Vagina (tissue), 2 donors: ENCODE measurements at regions not wholly inside any gene's neighbourhood (a gene's known extent, or its start where the extent isn't known, plus 50 kb on each side); places are given as distances from the start of the nearest gene placed in this dataset.

Experiments
- DNase-seq, 2 donors: peaks; one replicate each; pipeline ENCODE4 v3.0.0-alpha.2; 2017; ENCODE audit errors: extremely low spot score in 2 of 2
- H3K27ac ChIP-seq: fragments of 200-600 bp; sonication (generic); one replicate; pipeline ENCODE4 v1.5.1; 2019
- H3K27me3 ChIP-seq: fragments of 200-600 bp; sonication (generic); one replicate; pipeline ENCODE4 v1.5.1; 2019
- H3K36me3 ChIP-seq, 2 donors: fragments of 200-600 bp; sonication (generic); one replicate each; pipeline ENCODE4 v1.5.1; 2017 to 2019
- H3K4me1 ChIP-seq: fragments of 200-600 bp; sonication (generic); one replicate; pipeline ENCODE4 v1.5.1; 2019
- H3K4me3 ChIP-seq, 2 donors: fragments of 200-600 bp; sonication (generic); 1 replicate in 1 of 2; 2 replicates in 1 of 2; pipeline ENCODE4 v1.5.1; 2016 to 2019
- H3K9me3 ChIP-seq: fragments of 200-600 bp; sonication (generic); one replicate; pipeline ENCODE4 v1.5.1; 2019
- CTCF ChIP-seq, 3 experiments: fragments of 450-650 bp in 2 of 3; fragments of 200-600 bp in 1 of 3; sonication (generic) in 1 of 3; IDR thresholded peaks; one replicate each; pipeline ENCODE4 v1.5.1; 2017 to 2019; ENCODE audit warnings: antibody characterized with exemption in 3 of 3, mild to moderate bottlenecking in 2 of 3, moderate library complexity in 2 of 3
- POLR2A ChIP-seq, 2 donors: fragments of 450-650 bp; IDR thresholded peaks; one replicate each; pipeline ENCODE4 v1.6.1; 2017; ENCODE audit warnings: antibody characterized with exemption in 2 of 2, mild to moderate bottlenecking in 2 of 2, moderate library complexity in 2 of 2
- POLR2AphosphoS5 ChIP-seq, 2 donors: sonication (generic); formaldehyde crosslinking; IDR thresholded peaks; one replicate each; pipeline ENCODE4 v1.9.0; 2017; ENCODE audit warnings: antibody characterized with exemption in 2 of 2, mild to moderate bottlenecking in 2 of 2, low read depth in 1 of 2; ENCODE audit not compliant: insufficient read depth in 1 of 2
- intact Hi-C: fragments of 100-400 bp; cut with DNase I; formaldehyde crosslinking; loops from one replicate; pipeline ENCODE4 v1.15.1; 2023

GRCh38 chr4:15143551-15143950 is 141.3 kb downstream of the CPEB2 start:
- intact Hi-C loops: no loop called here
- DNase-seq: no peak
- no peak overlapping the region for H3K4me3 ChIP-seq
- no peaks in the 10 kb centered on the region for H3K27me3 ChIP-seq
- H3K9me3 ChIP-seq: no peaks in the 10 kb centered on the region
- no peak overlapping the region for H3K27ac ChIP-seq
- TF ChIP-seq CTCF (IDR thresholded peaks at IDR 0.05) (no peak), POLR2AphosphoS5 (IDR thresholded peaks at IDR 0.05; ENCODE audit: insufficient read depth in 1 of 2, low read depth in 1 of 2) (no peak), POLR2A (IDR thresholded peaks at IDR 0.05) (no peak)
- H3K36me3 ChIP-seq: no peaks in the 10 kb centered on the region
- H3K4me1 ChIP-seq: no peaks in the 10 kb centered on the region

- intact Hi-C loops: no loop called here
- TF ChIP-seq CTCF (IDR thresholded peaks at IDR 0.05) (no peak), POLR2AphosphoS5 (IDR thresholded peaks at IDR 0.05; ENCODE audit: insufficient read depth in 1 of 2, low read depth in 1 of 2) (no peak), POLR2A (IDR thresholded peaks at IDR 0.05) (no peak)
Observed at GRCh38 chr4:15144249-15144966, 142.1 kb downstream of the CPEB2 start.

DNA sequence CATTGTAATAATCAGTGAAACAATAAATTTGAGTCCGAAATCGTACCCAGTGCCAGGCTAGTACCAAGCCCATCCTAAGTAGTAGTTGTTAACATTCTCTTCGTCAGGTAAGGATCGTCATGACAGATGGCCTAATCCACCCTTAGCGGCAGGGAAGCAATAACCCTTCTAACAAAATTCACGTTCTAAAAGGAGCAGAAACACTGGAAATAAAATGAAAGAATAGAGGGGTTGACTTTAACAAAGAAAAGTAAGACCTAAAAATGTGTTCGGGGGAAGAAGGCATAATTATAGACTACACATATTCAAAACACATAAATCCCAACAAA is 142.7 kb downstream of the CPEB2 start:
- H3K9me3 ChIP-seq: no peaks in the 10 kb centered on the region
- DNase-seq: no peak
- H3K4me3 ChIP-seq: no peak overlapping the region
- TF ChIP-seq POLR2A (IDR thresholded peaks at IDR 0.05) (no peak), POLR2AphosphoS5 (IDR thresholded peaks at IDR 0.05; ENCODE audit: insufficient read depth in 1 of 2, low read depth in 1 of 2) (no peak), CTCF (IDR thresholded peaks at IDR 0.05) (no peak)
- no peaks in the 10 kb centered on the region for H3K27me3 ChIP-seq
- no peaks in the 10 kb centered on the region for H3K36me3 ChIP-seq
- peaks cover 10% of the 10 kb centered on the region for H3K4me1 ChIP-seq
- intact Hi-C loops: no loop called here
- H3K27ac ChIP-seq: no peak overlapping the region

More at GRCh38 chr4:15144249-15144966, 142.1 kb downstream of the CPEB2 start:
- no peaks in the 10 kb centered on the region for H3K27me3 ChIP-seq
- H3K4me1 ChIP-seq: peaks cover 5% of the 10 kb centered on the region
- no peak overlapping the region for H3K27ac ChIP-seq
- H3K9me3 ChIP-seq: no peaks in the 10 kb centered on the region
- DNase-seq: no peak
- H3K4me3 ChIP-seq: no peak overlapping the region
- no peaks in the 10 kb centered on the region for H3K36me3 ChIP-seq

DNA sequence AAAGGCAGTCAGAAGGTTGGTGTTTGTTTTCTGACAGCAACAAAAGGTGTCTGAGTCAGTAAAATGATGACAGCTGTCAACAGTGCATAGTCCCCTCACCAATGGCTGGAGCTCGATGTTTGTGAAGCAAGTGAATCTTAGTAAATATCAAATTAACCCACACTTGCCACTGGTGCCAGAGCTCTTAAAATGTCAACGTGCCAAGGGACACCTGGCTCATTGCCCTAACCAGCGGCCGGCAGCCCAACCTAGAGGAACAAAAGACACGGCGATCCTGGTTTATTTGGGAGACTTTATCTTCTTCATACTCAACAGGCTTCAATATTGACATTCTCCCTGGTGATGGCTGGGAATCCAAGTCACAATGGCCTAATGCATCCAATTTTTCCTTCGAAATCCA is 143.4 kb downstream of the CPEB2 start:
- intact Hi-C loops: no loop called here
- H3K4me1 ChIP-seq: peaks cover 18% of the 10 kb centered on the region

More for the DNA sequence above, 143.4 kb downstream of the CPEB2 start:
- H3K27ac ChIP-seq: no peak overlapping the region
- H3K4me3 ChIP-seq: no peak overlapping the region
- no peak for DNase-seq
- no peaks in the 10 kb centered on the region for H3K9me3 ChIP-seq
- H3K36me3 ChIP-seq: no peaks in the 10 kb centered on the region
- TF ChIP-seq CTCF (IDR thresholded peaks at IDR 0.05) (no peak), POLR2AphosphoS5 (IDR thresholded peaks at IDR 0.05; ENCODE audit: insufficient read depth in 1 of 2, low read depth in 1 of 2) (no peak), POLR2A (IDR thresholded peaks at IDR 0.05) (no peak)
- H3K27me3 ChIP-seq: no peaks in the 10 kb centered on the region
